ENCODE measurements at regions not wholly inside any gene's neighbourhood (a gene's known extent, or its start where the extent isn't known, plus 50 kb on each side); places are given as distances from the start of the nearest gene placed in this dataset.

DNA sequence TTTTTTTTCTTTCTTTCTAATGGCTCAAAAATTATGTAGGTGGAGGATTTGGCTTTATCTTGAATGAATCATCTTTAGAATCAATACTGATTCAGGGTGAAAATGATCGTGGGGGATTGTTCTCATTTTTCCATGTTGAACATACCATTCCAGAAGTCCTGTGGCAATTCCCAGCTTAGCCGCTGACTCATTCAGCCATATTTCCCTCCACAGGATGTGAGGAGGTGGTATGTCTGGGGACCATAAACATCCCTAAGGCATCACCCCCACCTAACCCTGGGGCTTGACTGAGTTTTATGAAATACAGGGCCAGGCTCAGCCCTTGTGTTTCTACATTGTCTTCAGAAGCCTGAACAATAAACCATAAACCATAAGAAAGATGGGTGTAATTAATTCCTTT lies 92.7 kb upstream of the FN1 start:
- DNase-seq, result no peak

DNA sequence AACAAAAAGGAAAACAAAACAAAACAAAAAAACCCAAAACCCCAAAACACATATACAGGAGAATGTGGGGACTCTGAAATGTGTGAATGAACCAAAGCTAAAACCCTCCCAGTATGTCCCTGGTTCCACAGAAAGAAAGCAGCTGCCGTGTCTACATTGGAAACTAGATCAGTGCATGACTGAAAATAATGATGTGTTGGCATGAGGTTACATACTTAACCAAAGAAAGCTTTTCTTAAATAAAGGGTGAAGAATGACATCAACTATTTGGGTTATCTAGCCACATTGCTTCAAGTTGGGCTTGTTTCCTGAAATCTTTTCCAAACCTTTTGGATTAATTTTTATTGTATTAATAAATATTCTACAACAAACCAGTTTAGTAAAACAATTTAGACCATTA lies 91.9 kb upstream of the FN1 start:
- DNase-seq, result no peak

DNA sequence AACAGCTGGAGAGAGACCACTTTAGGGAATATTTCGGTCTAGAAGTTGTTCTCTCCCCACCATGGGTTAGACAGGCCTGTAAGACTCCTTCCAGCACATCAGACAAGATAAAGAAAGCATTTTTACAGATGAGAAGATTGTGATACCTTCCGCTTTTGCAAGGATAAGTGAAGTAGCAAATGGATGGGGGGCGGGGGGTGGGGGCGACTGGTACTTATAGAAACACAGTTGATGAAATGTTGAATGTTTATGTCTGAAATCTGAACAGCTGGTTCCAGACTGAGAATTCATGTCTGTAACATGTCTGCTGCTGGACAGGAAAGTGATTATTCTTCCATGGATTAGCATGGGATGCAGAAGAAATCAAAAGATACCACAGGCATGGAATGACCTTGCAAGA lies 90.5 kb upstream of the FN1 start:
- DNase-seq, result no peak

DNA sequence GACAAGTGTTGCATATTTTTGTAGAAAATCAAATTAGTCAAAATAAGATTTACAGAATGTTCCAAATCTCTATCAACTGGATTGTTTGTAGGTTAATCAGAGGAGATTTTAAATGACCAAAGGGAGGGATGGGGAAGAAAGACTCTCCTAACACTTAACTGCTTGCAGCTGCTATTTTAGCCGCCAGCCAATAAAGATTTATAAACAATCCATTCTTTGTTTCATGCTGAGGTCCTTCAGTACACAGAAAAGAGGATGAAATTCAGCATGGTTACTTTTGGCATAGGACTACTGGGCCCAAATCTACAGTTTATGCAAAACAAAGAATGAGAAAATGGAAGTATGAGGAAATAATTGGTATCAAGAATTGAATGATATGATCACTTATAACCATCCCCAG lies 86.4 kb upstream of the FN1 start:
- no peak for DNase-seq

- no peak for DNase-seq
Observed at GRCh38 chr2:215521031-215521430, 85.2 kb upstream of the FN1 start.

DNA sequence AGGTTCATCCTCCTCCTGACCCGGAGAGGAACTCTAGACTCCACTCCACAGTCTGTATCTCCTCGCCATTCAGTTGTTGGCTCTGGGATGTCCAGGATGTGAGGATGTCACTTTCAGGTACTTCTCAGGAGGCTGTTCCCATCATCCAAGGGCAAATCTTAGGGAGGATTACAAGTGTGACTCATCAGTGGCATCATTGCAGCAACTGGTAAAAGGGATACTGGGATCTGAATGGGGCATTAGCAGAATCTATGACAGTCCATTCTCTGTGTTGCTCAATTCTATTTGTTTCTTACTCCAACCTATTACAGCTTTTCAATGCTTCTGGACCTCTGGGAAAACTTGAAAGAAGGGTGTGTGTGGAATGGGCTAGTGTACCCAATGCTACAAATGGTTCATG lies 81.5 kb upstream of the FN1 start:
- DNase-seq, result no peak

DNA sequence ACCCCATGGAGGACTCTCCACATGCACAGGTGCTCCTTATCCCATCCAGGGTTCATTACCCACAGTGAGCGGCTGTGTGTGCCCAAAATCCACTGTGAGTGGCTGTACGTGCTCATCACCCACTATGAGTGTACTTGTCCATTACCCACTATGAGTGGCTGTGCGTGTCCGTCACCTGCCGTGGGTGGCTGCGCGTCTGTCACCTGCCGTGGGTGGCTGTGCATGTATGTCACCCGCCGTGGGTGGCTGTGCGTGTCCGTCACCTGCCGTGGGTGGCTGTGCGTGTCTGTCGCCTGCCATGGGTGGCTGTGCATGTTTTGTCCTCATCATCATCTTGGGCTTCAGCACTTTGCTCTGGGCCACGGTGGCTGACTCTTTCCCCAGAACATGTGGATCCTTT lies 78.6 kb upstream of the FN1 start:
- DNase-seq, result no peak

- DNase-seq, result no peak
Observed at GRCh38 chr2:215511454-215512346, 75.8 kb upstream of the FN1 start.

GRCh38 chr2:215507836-215508235 lies 72.0 kb upstream of the FN1 start:
- no peak for DNase-seq

- DNase-seq, result no peak
Observed at GRCh38 chr2:215507136-215507535, 71.3 kb upstream of the FN1 start.

DNA sequence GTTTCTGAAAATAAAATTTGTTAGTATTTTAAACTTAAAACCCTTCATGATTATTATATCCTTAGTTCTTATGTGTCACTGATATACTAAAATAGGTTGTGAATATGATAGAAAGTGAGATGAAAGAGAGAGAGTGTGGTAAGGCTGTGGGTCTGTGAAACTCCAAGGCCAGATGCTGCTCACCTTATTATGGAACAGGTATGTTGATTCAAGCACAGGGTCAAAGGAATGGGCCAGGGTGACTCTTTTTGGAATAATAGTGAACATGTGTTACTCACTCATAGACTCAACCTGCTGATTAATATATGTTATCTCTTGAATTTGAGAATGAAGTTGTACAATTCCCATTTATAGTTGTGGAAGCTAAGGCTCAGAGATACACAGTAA lies 70.7 kb upstream of the FN1 start:
- DNase-seq, result no peak

DNA sequence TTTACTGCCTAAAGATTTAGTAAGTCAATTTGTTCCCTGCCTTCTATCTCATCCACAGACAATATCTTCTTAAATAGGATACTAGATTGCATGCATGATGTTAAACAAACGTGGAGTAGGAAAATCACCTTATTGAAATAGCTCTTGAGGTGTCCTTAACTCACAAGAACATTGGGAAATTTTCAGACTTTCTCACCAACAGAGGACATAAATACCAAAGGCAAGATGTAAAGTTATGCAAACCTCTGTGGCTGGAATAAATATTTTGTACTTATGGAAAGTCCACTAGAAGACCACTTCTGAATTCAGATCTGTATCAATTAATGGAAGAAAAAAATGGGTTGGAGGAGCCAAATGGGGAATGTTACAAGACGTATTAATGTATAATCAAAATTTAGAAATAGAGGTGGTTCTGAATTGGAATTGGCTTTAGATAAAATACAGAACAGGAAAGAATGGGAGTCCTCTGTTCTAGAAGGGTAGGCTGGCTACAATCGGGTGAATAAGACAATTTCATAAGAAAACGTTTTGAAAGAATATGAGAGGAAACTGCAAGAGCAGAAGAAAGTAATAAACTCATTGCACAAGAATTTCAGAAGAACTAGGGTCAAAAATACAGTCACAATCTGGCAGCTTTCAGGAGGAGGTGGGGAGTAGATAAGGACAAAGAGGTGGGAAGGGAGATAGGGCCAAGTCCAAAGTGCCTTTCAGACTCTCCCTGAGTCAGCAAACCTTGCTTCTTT lies 69.3 kb upstream of the FN1 start:
- no peak for DNase-seq

DNA sequence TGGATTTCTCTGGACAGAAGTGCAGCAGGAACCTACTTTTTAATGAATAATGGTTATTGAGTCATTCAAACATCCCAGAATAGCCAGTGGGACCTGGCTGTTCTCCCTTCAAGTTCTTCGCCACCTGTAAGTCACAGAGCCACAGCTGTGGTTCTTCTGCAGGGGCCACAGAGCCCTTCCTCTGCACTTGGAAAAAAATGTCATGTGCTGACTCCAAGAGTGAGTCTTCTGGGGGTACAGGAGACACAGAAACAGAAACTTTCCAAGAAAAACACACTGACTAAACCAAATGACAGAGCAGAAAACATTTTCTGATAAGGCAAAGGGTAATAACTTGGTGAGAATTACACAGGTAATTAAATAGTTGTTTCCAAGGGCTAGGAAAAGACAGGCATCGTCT lies 68.7 kb upstream of the FN1 start:
- DNase-seq, result no peak

DNA sequence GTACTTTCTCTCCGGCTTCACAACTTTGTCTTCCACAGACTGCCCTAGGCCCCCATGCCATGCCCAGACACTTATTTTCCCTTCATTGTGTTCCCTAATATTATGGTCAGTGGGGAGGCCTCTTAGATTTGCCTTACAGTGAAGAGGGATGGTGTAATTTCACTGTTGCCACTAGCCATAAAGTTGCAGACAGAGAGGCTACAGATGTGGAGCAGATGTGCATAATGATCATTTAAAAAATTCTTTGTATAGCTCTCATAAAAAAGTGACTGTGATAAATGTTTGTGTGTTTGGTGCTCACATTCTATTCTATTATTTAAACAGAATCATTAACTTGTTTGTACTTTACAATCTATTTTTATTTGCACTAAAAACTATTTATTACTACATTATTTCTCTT lies 67.5 kb upstream of the FN1 start:
- no peak for DNase-seq

GRCh38 chr2:215500466-215500865 lies 64.6 kb upstream of the FN1 start:
- DNase-seq, result no peak

GRCh38 chr2:215499331-215499730 lies 63.5 kb upstream of the FN1 start:
- DNase-seq, result no peak

DNA sequence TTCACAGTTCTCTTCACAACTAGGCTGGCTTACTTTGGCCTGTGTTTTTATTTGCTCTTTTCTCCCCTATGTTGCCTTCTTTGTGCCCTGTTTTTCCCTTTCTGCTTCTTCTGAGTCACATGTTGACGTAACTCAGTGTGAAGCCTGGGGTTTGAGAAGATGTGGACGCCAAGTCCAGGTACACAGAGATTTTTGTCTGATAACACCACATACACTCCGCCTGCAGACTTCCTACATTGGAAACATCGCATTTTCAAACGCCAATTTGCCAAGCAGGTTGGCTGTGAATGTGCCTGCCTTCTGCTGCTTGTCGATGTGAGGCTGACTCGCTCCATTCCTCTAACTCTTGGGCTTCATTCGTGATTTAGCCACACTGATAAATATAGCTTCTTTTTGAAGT lies 62.6 kb upstream of the FN1 start:
- no peak for DNase-seq

DNA sequence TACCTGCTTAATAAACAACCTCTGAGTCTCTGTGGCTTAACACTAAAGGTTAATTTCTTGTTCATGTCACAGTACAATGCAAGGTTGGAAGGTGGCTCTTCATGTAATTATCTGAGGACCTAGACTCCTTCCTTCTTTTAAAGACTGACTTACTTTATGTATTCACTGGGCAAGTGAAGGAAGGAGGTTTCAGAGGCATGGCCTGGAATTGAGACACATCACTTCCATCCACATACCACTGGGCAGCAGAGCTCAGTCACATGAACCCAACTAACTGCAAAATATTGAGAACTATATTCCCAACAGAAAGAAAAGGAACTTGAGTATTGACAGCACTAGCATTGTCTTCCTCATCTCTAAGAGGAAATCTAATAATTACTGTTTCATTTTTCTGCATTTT lies 57.5 kb upstream of the FN1 start:
- no peak for DNase-seq

- DNase-seq, result no peak
Observed at GRCh38 chr2:215489288-215489848, 53.5 kb upstream of the FN1 start.

- no peak for DNase-seq
Observed at GRCh38 chr2:215487002-215487372, 51.1 kb upstream of the FN1 start.

DNA sequence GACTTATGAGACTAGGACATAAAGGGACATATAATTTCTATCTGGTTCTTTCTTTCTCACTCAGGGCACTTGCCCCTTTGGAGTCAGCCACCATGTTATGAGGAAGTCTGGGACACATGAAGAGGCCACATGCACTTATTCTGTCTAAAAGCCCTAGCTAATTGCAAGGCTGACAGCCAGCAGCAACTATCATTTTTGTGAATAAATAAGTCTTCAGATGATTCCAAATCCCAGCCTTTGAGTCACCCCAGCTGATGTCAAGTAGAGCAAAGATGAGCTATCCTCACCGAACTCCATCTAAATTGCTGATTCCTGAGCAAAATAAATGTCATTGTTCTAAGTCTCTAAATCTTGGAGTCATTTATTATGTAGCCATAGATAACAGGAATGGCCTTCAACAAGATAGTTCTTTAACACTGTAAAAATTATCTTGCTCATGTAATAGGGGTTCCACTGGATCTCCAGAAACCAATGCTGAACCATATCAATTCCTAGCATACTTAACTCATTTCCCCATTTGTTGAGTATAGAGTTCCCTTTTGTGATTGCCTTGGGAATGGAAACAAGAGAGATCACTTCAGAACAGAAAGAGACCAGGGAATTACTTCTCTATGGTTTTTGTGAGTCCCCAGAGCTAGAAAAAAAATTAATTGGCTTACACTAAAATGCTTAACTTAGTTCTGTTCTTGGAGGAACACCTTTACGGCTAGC lies 50.6 kb upstream of the FN1 start:
- DNase-seq, result no peak

All from SHP77 (cell line).